PC-3 (cell line): ENCODE measurements at regions not wholly inside any gene's neighbourhood (a gene's known extent, or its start where the extent isn't known, plus 50 kb on each side); places are given as distances from the start of the nearest gene placed in this dataset.

Source experiments
- CTCF ChIP-seq: fragments of 300-600 bp; sonication (generic); conservative IDR thresholded peaks from 2 replicates; pipeline ENCODE4 v1.5.1; 2017; ENCODE audit warnings: antibody characterized with exemption, low read depth, mild to moderate bottlenecking, low read length
- EZH2 ChIP-seq: fragments of 300-600 bp; sonication (generic); IDR thresholded peaks from one replicate; pipeline ENCODE4 v1.6.1; 2017; ENCODE audit warnings: antibody characterized with exemption, mild to moderate bottlenecking, low read length; ENCODE audit not compliant: unreplicated experiment
- EZH2phosphoT487 ChIP-seq: fragments of 300-600 bp; sonication (generic); IDR thresholded peaks from 2 replicates; pipeline ENCODE4 v1.6.1; 2018; ENCODE audit warnings: mild to moderate bottlenecking, antibody characterized with exemption, low read length, borderline replicate concordance

GRCh38 chrX:13448941-13449340, 120.5 kb upstream of the EGFL6 start:
- TF ChIP-seq CTCF (no peak), EZH2phosphoT487 (no peak), EZH2 (no peak)
